Thyroid gland (tissue), 4 donors: ENCODE measurements at regions not wholly inside any gene's neighbourhood (a gene's known extent, or its start where the extent isn't known, plus 50 kb on each side); places are given as distances from the start of the nearest gene placed in this dataset.
"Not testable (repeated sequence)": the region's sequence is repeated elsewhere in the genome, so short reads cannot be mapped to it uniquely, and the experiment has no call there.

Source experiments
- DNase-seq, 2 donors: peaks; one replicate each; pipeline ENCODE4 v3.0.0-alpha.2; 2019
- H3K27ac ChIP-seq, 3 donors: fragments of 200-600 bp; sonication (generic); 1 replicate in 2 of 3; 2 replicates in 1 of 3; pipeline ENCODE4 v1.5.1; 2016 to 2019; ENCODE audit warnings: mild to moderate bottlenecking in 1 of 3, moderate library complexity in 1 of 3
- H3K27me3 ChIP-seq: fragments of 200-600 bp; sonication (generic); one replicate; pipeline ENCODE4 v1.5.1; 2019
- H3K36me3 ChIP-seq, 2 donors: fragments of 200-600 bp; sonication (generic); one replicate each; pipeline ENCODE4 v1.5.1; 2016 to 2019
- H3K4me1 ChIP-seq, 2 donors: fragments of 200-600 bp; sonication (generic); one replicate each; pipeline ENCODE4 v1.5.1; 2017 to 2019
- H3K4me3 ChIP-seq, 3 donors: fragments of 200-600 bp; sonication (generic); replicated peaks in 1 of 3; 1 replicate in 2 of 3; 2 replicates in 1 of 3; pipeline ENCODE4 v1.5.1; 2016; ENCODE audit warnings: mild to moderate bottlenecking in 1 of 3
- H3K9me3 ChIP-seq: fragments of 200-600 bp; sonication (generic); one replicate; pipeline ENCODE4 v1.5.1; 2017
- CTCF ChIP-seq, 6 experiments: fragments of 200-600 bp in 3 of 6; fragments of 450-650 bp in 3 of 6; sonication (generic) in 3 of 6; IDR thresholded peaks; one replicate each; pipeline ENCODE4 v1.5.1; 2016 to 2019; ENCODE audit warnings: antibody characterized with exemption in 6 of 6, mild to moderate bottlenecking in 2 of 6, inconsistent platforms in 1 of 6, moderate library complexity in 1 of 6
- POLR2A ChIP-seq, 2 donors: fragments of 450-650 bp; IDR thresholded peaks; one replicate each; pipeline ENCODE4 v1.6.1; 2017; ENCODE audit warnings: antibody characterized with exemption in 2 of 2, mild to moderate bottlenecking in 2 of 2, moderate library complexity in 1 of 2
- WGBS, 2 donors: methylation state at CpG; one replicate each; pipeline ENCODE4 v1.1.5; 2017; 5-methylcytosine and 5-hydroxymethylcytosine counted together
- intact Hi-C: fragments of 100-400 bp; cut with DNase I; formaldehyde crosslinking; loops from one replicate; pipeline ENCODE4 v1.15.1; 2023

GRCh38 chr12:60539592-60539991 is 943.8 kb downstream of the SLC16A7 start:
- H3K4me1 ChIP-seq, result no peaks in the 10 kb centered on the region
- no peaks in the 10 kb centered on the region for H3K9me3 ChIP-seq
- intact Hi-C loops, result no loop called here
- no peak for DNase-seq
- H3K27ac ChIP-seq, result no peak overlapping the region
- H3K4me3 ChIP-seq, result no peak overlapping the region
- TF ChIP-seq POLR2A (IDR thresholded peaks at IDR 0.05) (no peak), CTCF (IDR thresholded peaks at IDR 0.05) (no peak)
- no peaks in the 10 kb centered on the region for H3K27me3 ChIP-seq
- 65 to 74% methylated on average over 5 of the region's 5 CpGs for WGBS, 2 donors
- H3K36me3 ChIP-seq, result no peaks in the 10 kb centered on the region

- Histone ChIP-seq H3K27ac (no peak overlapping the region), H3K36me3 (no peaks in the 10 kb centered on the region), H3K9me3 (no peaks in the 10 kb centered on the region), H3K27me3 (no peaks in the 10 kb centered on the region), H3K4me1 (no peaks in the 10 kb centered on the region), H3K4me3 (no peak overlapping the region)
- 80 to 88% methylated on average over 2 of the region's 2 CpGs for WGBS, 2 donors
- intact Hi-C loops, result no loop called here
- DNase-seq, result no peak
- no peak for TF ChIP-seq POLR2A (IDR thresholded peaks at IDR 0.05)
- TF ChIP-seq CTCF (IDR thresholded peaks at IDR 0.05), result no peak
These were observed 973.1 kb downstream of the SLC16A7 start for GRCh38 chr12:60568914-60569313.

GRCh38 chr12:60577607-60578006 is 981.8 kb downstream of the SLC16A7 start:
- no peaks in the 10 kb centered on the region for H3K4me1 ChIP-seq
- DNase-seq, result no peak
- no peak overlapping the region for H3K4me3 ChIP-seq
- no peak for TF ChIP-seq CTCF (IDR thresholded peaks at IDR 0.05)
- TF ChIP-seq POLR2A (IDR thresholded peaks at IDR 0.05), result no peak
- no peaks in the 10 kb centered on the region for H3K9me3 ChIP-seq
- intact Hi-C loops, result no loop called here
- no peaks in the 10 kb centered on the region for H3K36me3 ChIP-seq
- WGBS, 2 donors, result 40 to 46% methylated on average over 4 of the region's 4 CpGs
- H3K27ac ChIP-seq, result no peak overlapping the region
- no peaks in the 10 kb centered on the region for H3K27me3 ChIP-seq

GRCh38 chr12:60587664-60588063 is 991.8 kb downstream of the SLC16A7 start:
- H3K36me3 ChIP-seq, H3K27me3 ChIP-seq, H3K27ac ChIP-seq, intact Hi-C loops, H3K4me1 ChIP-seq, DNase-seq, H3K4me3 ChIP-seq, H3K9me3 ChIP-seq: not testable (repeated sequence)
- 89 to 97% methylated on average over 1 of the region's 1 CpG for WGBS, 2 donors

GRCh38 chr12:60594035-60594711 is 998.3 kb downstream of the SLC16A7 start:
- TF ChIP-seq POLR2A (IDR thresholded peaks at IDR 0.05), result no peak
- no peak for TF ChIP-seq CTCF (IDR thresholded peaks at IDR 0.05)
- WGBS, 2 donors, result 86 to 90% methylated on average over 13 of the region's 13 CpGs
- intact Hi-C loops, result no loop called here
- Histone ChIP-seq H3K36me3 (no peaks in the 10 kb centered on the region), H3K9me3 (no peaks in the 10 kb centered on the region), H3K27ac (no peak overlapping the region), H3K4me3 (no peak overlapping the region), H3K4me1 (no peaks in the 10 kb centered on the region), H3K27me3 (no peaks in the 10 kb centered on the region)
- no peak for DNase-seq
